Panc1 (cell line): ENCODE measurements at regions not wholly inside any gene's neighbourhood (a gene's known extent, or its start where the extent isn't known, plus 50 kb on each side); places are given as distances from the start of the nearest gene placed in this dataset.

Experiments
- ATAC-seq: fragments of 200-7000 bp; cut with Tn5 transposase; 2 replicates; pipeline ENCODE4 v1.9.1; 2020; ENCODE audit warnings: mild to moderate bottlenecking, moderate library complexity
- BruUV-seq: library from RNA; stranded (reverse); fragments of 400-500 nt; replicated peaks from 2 replicates; lab custom pipeline; 2021; lab: Mats Ljungman, UMichigan
- CTCF ChIA-PET: fragments of 300-600 bp; sonication (Branson Sonifier 250); formaldehyde crosslinking; loops from one replicate; lab custom pipeline; 2022; ENCODE audit warnings: antibody characterized with exemption; lab: Charles Lee
- POLR2A ChIA-PET: fragments of 300-600 bp; sonication (Branson Sonifier 250); formaldehyde crosslinking; loops from one replicate; lab custom pipeline; 2022; ENCODE audit warnings: antibody characterized with exemption; lab: Charles Lee
- DNase-seq: peaks from one replicate; pipeline ENCODE4 v3.0.0-alpha.2; 2010; ENCODE audit warnings: low read depth, low spot score
- H3K27ac ChIP-seq: 2 replicates; pipeline ENCODE4 v1.5.1; 2011; ENCODE audit warnings: mild to moderate bottlenecking, low read length, inconsistent platforms
- H3K27me3 ChIP-seq: fragments of 200-500 bp; sonication (Bioruptor generic); 2 replicates; pipeline ENCODE4 v1.6.0; 2014; ENCODE audit warnings: low read length, inconsistent platforms; ENCODE audit not compliant: control insufficient read depth, insufficient read depth
- H3K36me3 ChIP-seq: fragments of 200-500 bp; sonication (Bioruptor generic); 2 replicates; pipeline ENCODE4 v1.5.1; 2014; ENCODE audit warnings: inconsistent platforms, mild to moderate bottlenecking, low read length, moderate library complexity; ENCODE audit not compliant: control insufficient read depth, insufficient read depth
- H3K4me1 ChIP-seq: 2 replicates; pipeline ENCODE4 v1.5.1; 2011; ENCODE audit warnings: inconsistent platforms, mild to moderate bottlenecking, low read length, moderate library complexity; ENCODE audit not compliant: control insufficient read depth, insufficient read depth
- H3K4me3 ChIP-seq, 2 experiments: 2 replicates each; pipeline ENCODE4 v1.5.1; 2011 to 2012; ENCODE audit warnings: low read depth in 2 of 2, low read length in 2 of 2, mild to moderate bottlenecking in 2 of 2, inconsistent platforms in 1 of 2, moderate library complexity in 1 of 2
- H3K9me3 ChIP-seq: fragments of 200-500 bp; sonication (Bioruptor generic); 2 replicates; pipeline ENCODE4 v1.5.1; 2014; ENCODE audit warnings: low read depth, mild to moderate bottlenecking, inconsistent platforms, low read length, moderate library complexity; ENCODE audit not compliant: control insufficient read depth, insufficient read depth
- CTCF ChIP-seq: fragments of 450-650 bp; IDR thresholded peaks from 2 replicates; pipeline ENCODE4 v1.5.1; 2017; ENCODE audit warnings: mild to moderate bottlenecking
- POLR2AphosphoS5 ChIP-seq: IDR thresholded peaks from 2 replicates; pipeline ENCODE4 v1.6.1; 2012; ENCODE audit warnings: mild to moderate bottlenecking, low read depth, low read length, moderate library complexity
- REST ChIP-seq, 2 experiments: IDR thresholded peaks; 2 replicates each; pipeline ENCODE4 v1.6.1; 2011 to 2012; ENCODE audit warnings: low read depth in 2 of 2, control low read depth in 1 of 2, low read length in 1 of 2, mild to moderate bottlenecking in 1 of 2, moderate library complexity in 1 of 2; ENCODE audit not compliant: insufficient read depth in 1 of 2
- SIN3A ChIP-seq: IDR thresholded peaks from 2 replicates; pipeline ENCODE4 v1.6.1; 2012; ENCODE audit warnings: low read depth, mild to moderate bottlenecking, low read length, moderate library complexity, borderline replicate concordance; ENCODE audit not compliant: insufficient read depth
- TCF7L2 ChIP-seq: IDR thresholded peaks from 2 replicates; pipeline ENCODE4 v1.6.1; 2011; ENCODE audit warnings: mild to moderate bottlenecking, low read depth, low read length, inconsistent platforms
- in situ Hi-C: cut with HindIII; loops from 2 replicates; pipeline ENCODE4 v1.10.0; 2016; ENCODE audit warnings: low sequenced_read_pairs, low pct_unique_long_range_greater_than_20kb
- intact Hi-C: fragments of 100-400 bp; cut with micrococcal nuclease; formaldehyde crosslinking; loops from one replicate; pipeline ENCODE4 v1.10.0; 2022; ENCODE audit not compliant: unreplicated experiment

- in situ Hi-C loops = no loop called here
- no peaks in the 10 kb centered on the region for H3K4me1 ChIP-seq
- TF ChIP-seq POLR2AphosphoS5 (no peak), CTCF (no peak), TCF7L2 (no peak)
- no peaks in the 10 kb centered on the region for H3K9me3 ChIP-seq
- ChIA-PET POLR2A (no interaction called here), CTCF (no interaction called here)
- intact Hi-C loops = no loop called here
- H3K27ac ChIP-seq = no peak overlapping the region
- H3K27me3 ChIP-seq = no peaks in the 10 kb centered on the region
- no TSS peak for BruUV-seq
- no peak overlapping the region for H3K4me3 ChIP-seq
- H3K36me3 ChIP-seq = no peaks in the 10 kb centered on the region
- no peak for ATAC-seq
- no peak for DNase-seq
These were observed 289.0 kb upstream of the DAB1 start for GRCh38 chr1:57712846-57713245.

GRCh38 chr1:57711326-57711725 lies 287.5 kb upstream of the DAB1 start:
- no TSS peak for BruUV-seq
- in situ Hi-C loops = no loop called here
- DNase-seq (no peak), ATAC-seq (no peak)
- H3K4me1 ChIP-seq = no peaks in the 10 kb centered on the region
- CTCF ChIA-PET = no interaction called here
- H3K36me3 ChIP-seq = no peaks in the 10 kb centered on the region
- TF ChIP-seq TCF7L2 (no peak), POLR2AphosphoS5 (no peak), REST (IDR thresholded peaks at IDR 0.05; ENCODE audit: insufficient read depth in 1 of 2, low read depth in 2 of 2, low read length in 1 of 2) (no peak), SIN3A (no peak), CTCF (no peak)
- no peaks in the 10 kb centered on the region for H3K27me3 ChIP-seq
- no peak overlapping the region for H3K4me3 ChIP-seq
- no peaks in the 10 kb centered on the region for H3K9me3 ChIP-seq
- POLR2A ChIA-PET = no interaction called here
- intact Hi-C loops = no loop called here
- no peak overlapping the region for H3K27ac ChIP-seq
